ENCODE measurements at regions not wholly inside any gene's neighbourhood (a gene's known extent, or its start where the extent isn't known, plus 50 kb on each side); places are given as distances from the start of the nearest gene placed in this dataset.
A peak's percentile ranks its signal among the peaks of the same experiment; 100 is the strongest.

DNA sequence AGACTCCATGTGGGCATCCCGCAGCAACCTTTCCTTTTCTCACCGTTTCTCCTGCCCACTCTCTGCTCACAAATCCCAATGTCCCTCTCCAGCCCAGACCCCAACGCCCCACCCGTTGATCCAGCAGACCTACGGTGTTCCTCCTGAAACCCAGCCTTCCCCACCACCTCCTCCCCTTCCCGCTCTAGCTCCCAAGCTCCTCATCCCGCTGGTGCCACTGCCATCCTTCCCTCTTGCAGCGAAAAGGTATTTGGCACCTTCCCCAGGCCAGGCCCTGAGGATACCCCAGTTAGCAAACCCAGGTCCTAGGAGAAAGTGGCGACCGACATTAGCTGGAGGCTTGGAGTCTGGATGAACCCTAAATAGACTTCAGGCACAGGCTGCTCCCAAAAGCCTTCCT lies 84.0 kb upstream of the RTL6 start:
- Mint-ChIP-seq H3K4me3 (no peak overlapping the region), H3K36me3 (ENCODE audit: low read depth) (no peaks in the 10 kb centered on the region), H3K27me3 (ENCODE audit: low read depth) (peaks cover 44% of the 10 kb centered on the region), H3K4me1 (peaks cover 5% of the 10 kb centered on the region), H3K9me3 (peaks cover 2% of the 10 kb centered on the region), H3K27ac (no peak overlapping the region)
- TF ChIP-seq, protein P1, sequence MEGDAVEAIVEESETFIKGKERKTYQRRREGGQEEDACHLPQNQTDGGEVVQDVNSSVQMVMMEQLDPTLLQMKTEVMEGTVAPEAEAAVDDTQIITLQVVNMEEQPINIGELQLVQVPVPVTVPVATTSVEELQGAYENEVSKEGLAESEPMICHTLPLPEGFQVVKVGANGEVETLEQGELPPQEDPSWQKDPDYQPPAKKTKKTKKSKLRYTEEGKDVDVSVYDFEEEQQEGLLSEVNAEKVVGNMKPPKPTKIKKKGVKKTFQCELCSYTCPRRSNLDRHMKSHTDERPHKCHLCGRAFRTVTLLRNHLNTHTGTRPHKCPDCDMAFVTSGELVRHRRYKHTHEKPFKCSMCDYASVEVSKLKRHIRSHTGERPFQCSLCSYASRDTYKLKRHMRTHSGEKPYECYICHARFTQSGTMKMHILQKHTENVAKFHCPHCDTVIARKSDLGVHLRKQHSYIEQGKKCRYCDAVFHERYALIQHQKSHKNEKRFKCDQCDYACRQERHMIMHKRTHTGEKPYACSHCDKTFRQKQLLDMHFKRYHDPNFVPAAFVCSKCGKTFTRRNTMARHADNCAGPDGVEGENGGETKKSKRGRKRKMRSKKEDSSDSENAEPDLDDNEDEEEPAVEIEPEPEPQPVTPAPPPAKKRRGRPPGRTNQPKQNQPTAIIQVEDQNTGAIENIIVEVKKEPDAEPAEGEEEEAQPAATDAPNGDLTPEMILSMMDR (IDR thresholded peaks at IDR 0.05; ENCODE audit: unreplicated experiment in 3 of 3): no peak

DNA sequence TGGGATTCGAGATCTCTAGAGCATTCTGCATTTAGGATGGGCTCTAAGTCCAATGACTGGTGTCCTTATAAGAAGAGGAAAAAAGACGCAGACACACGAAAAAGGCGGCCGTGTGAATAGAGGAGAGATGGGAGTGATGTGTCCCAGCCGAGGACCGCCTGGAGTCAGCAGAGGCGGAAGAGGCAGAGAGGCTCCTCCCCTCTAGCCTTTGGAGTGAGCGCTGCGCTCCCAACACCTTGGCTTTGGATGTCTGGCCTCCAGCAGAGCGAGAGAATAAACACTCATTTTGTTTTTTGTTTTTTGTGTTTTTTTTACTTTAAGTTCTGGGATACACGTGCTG lies 83.0 kb upstream of the RTL6 start:
- peak overlapping the region in 1 of 3 experiments; percentile 39 for H3K27ac Mint-ChIP-seq
- no peak overlapping the region for H3K4me3 Mint-ChIP-seq
- no peaks in the 10 kb centered on the region for H3K4me1 Mint-ChIP-seq
- no peaks in the 10 kb centered on the region for H3K36me3 Mint-ChIP-seq (ENCODE audit: low read depth)
- H3K9me3 Mint-ChIP-seq: peaks cover 2% of the 10 kb centered on the region
- TF ChIP-seq, protein P1 (IDR thresholded peaks at IDR 0.05; ENCODE audit: unreplicated experiment in 3 of 3): no peak
- peaks cover 40% of the 10 kb centered on the region for H3K27me3 Mint-ChIP-seq (ENCODE audit: low read depth)

DNA sequence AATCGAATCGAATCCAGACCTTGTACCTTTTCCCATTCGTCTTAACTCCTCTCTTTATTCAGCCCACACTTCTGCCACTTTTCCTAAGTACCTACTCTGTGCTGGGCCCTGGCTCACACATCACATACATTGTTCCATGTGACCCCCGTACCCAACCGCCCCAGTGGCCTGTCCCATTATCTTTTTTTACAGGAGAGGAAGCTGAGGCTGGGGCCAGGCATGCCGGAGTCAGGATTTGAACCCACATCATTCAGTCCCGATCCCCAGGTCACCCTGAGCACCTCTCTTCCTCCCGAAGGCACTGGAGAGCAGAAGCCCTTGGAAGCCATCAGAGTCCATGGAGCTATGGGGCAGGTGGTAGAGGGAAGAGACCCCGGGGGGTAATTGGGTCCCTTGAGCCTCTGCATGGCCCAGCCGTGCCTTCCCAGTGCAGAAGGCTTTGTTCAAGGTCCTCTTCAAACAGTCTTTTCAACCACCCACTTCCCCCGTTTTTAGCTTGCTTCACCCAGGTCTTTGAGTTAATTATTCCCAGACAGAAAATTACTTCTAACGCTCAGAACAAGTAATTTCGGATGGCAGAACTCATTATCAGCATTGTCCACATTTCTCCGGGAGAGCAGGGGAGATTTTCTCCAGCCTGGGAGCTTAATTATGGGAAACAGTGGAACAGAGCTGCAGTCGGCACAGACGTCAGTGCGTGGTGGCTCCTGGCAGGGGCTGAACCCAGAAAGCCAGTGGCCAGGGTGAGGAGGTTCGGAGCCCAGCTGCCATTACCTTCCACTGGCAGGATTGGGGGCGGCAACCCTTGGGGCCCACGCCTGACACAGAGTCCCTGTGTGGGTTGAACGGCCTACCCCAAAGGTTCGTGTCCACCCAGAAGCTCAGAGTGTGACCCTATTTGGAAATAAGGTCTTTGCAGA lies 82.4 kb upstream of the RTL6 start:
- Mint-ChIP-seq H3K4me3 (no peak overlapping the region), H3K27ac (peak overlapping the region; percentile 39 to 70 (median 67)), H3K4me1 (no peaks in the 10 kb centered on the region), H3K27me3 (ENCODE audit: low read depth) (peaks cover 36% of the 10 kb centered on the region), H3K36me3 (ENCODE audit: low read depth) (no peaks in the 10 kb centered on the region), H3K9me3 (peaks cover 2% of the 10 kb centered on the region)
- TF ChIP-seq, protein P1 (IDR thresholded peaks at IDR 0.05; ENCODE audit: unreplicated experiment in 3 of 3): no peak

DNA sequence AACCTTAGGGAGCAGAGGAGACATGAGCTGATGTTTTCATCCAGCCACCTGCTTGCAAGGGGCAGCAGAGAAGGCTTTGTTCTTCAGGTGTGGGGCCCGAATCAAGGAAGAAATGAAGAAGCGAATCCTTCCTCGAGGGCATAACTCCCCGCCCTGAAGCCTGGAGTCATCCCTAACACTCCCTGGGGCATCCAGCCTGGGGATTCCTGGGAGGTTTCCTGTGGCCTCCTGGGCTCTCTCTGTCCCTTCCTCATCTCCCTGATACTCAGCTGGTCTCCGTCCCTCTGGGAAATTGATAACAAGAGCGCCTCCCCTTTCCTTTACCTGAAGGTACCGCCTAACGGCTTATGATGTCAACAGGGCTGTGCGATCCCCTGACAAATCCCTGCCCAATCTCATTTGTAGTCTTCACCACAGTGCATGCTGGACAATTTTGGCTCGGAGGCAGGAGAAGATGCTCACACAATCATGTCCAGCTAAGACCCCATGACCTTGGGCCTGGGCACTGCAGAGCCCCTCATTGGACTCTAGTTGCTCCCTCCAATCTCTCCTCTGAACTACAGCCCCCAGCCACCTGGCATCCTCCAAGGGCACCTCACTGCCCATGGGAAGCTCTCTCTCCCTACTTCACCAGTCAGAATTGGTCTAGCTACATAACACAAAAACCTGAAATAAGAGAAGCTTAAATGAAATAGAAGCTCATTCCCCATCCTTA lies 80.6 kb upstream of the RTL6 start:
- Mint-ChIP-seq H3K27me3 (ENCODE audit: low read depth) (peaks cover 36% of the 10 kb centered on the region), H3K36me3 (ENCODE audit: low read depth) (no peaks in the 10 kb centered on the region), H3K27ac (no peak overlapping the region), H3K9me3 (peaks cover 2% of the 10 kb centered on the region), H3K4me3 (no peak overlapping the region), H3K4me1 (peaks cover 8% of the 10 kb centered on the region)
- TF ChIP-seq, protein P1 (IDR thresholded peaks at IDR 0.05; ENCODE audit: unreplicated experiment in 3 of 3): no peak

DNA sequence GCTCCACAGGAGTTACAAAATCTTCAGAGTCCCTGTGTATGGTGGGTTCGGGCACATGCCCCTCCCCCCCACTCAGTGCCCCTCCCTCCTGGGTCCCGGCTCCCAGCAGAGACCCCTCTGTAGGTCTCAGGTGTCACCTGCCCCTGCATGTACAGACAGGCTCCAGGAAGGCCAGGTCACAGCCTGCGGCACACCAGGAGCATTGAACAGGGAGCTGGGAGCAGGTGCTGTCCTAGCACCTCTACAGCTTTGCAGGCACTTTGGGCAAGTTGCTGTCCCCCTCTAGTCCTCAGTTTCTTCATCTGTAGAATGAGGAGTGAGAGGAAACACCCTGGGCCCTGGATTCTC lies 80.1 kb upstream of the RTL6 start:
- no peaks in the 10 kb centered on the region for H3K36me3 Mint-ChIP-seq (ENCODE audit: low read depth)
- H3K9me3 Mint-ChIP-seq: peaks cover 2% of the 10 kb centered on the region
- H3K4me3 Mint-ChIP-seq: no peak overlapping the region
- H3K27ac Mint-ChIP-seq: no peak overlapping the region
- H3K27me3 Mint-ChIP-seq (ENCODE audit: low read depth): peaks cover 30% of the 10 kb centered on the region
- peaks cover 9% of the 10 kb centered on the region for H3K4me1 Mint-ChIP-seq
- TF ChIP-seq, protein P1 (IDR thresholded peaks at IDR 0.05; ENCODE audit: unreplicated experiment in 3 of 3): no peak

Data from nephron (organoid).